ENCODE measurements at regions not wholly inside any gene's neighbourhood (a gene's known extent, or its start where the extent isn't known, plus 50 kb on each side); places are given as distances from the start of the nearest gene placed in this dataset.
"Not testable (repeated sequence)": the region's sequence is repeated elsewhere in the genome, so short reads cannot be mapped to it uniquely, and the experiment has no call there.

DNA sequence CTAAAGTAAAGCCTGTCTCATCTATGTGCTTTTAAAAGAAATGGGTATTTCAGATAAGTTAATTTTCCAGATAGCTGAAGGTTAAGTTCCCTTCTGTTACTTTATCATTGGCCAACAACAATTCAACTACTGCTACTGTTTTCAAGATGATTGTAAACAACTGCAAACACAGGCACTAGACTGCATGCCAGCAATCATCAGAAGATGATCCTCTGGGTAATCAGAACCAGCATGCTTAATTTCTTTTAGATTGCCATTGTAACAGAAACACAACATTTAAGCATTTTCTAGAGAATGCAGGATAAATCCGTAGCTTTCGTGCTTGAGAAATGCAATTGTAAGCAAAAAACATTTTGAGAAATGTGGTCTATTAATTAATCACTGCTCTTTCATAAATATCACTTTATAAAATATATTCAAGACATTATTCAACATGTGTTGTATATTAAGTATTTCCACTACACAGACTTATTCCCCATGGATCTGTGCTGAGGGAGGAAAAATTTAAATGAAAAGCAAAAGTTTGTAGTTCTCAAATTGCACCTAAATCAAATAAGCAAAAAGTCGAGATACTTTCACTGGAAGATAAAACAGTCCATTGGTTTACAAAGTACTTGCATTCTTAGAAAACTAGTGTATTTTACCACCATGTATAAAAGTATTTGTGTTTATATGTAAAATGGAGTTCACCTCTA lies 133.7 kb downstream of the ATL2 start:
- TF ChIP-seq, protein P1, sequence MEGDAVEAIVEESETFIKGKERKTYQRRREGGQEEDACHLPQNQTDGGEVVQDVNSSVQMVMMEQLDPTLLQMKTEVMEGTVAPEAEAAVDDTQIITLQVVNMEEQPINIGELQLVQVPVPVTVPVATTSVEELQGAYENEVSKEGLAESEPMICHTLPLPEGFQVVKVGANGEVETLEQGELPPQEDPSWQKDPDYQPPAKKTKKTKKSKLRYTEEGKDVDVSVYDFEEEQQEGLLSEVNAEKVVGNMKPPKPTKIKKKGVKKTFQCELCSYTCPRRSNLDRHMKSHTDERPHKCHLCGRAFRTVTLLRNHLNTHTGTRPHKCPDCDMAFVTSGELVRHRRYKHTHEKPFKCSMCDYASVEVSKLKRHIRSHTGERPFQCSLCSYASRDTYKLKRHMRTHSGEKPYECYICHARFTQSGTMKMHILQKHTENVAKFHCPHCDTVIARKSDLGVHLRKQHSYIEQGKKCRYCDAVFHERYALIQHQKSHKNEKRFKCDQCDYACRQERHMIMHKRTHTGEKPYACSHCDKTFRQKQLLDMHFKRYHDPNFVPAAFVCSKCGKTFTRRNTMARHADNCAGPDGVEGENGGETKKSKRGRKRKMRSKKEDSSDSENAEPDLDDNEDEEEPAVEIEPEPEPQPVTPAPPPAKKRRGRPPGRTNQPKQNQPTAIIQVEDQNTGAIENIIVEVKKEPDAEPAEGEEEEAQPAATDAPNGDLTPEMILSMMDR (IDR thresholded peaks at IDR 0.05): no peak
- TF ChIP-seq POLR2A (IDR thresholded peaks at IDR 0.05): no peak
- 42 to 65% (median 54%) methylated on average over 3 of the region's 3 CpGs for WGBS, 3 donors
- H3K4me3 ChIP-seq: no peak overlapping the region
- DNase-seq: no peak
- intact Hi-C loops (cut with DNase I): no loop called here
- peaks cover 2% of the 10 kb centered on the region for H3K4me1 ChIP-seq (ENCODE audit: insufficient read depth)
- H3K36me3 ChIP-seq: no peaks in the 10 kb centered on the region
- no peaks in the 10 kb centered on the region for H3K9me3 ChIP-seq
- H3K27ac ChIP-seq: no peak overlapping the region
- H3K27me3 ChIP-seq: no peaks in the 10 kb centered on the region

DNA sequence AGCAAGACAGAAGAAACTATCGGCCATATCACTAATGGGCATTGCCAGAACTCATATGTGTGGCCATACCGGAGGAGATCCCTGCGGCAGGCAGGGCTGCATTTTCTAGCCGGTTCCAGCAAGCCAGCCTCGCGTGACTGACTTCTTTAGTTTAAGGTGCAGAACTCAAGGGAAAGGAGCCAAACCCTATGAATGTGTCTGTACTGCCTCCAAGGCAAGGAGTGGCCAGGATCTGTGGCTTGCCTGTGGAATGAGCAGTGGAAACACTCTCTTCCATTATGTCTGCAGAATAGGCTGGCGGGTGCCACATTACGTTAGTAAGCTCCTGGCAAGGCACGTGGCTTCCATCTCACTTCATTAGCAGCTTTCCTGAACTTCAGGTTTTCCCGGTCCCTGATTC lies 137.6 kb downstream of the ATL2 start:
- H3K27me3 ChIP-seq: no peaks in the 10 kb centered on the region
- no peaks in the 10 kb centered on the region for H3K4me1 ChIP-seq (ENCODE audit: insufficient read depth)
- no peaks in the 10 kb centered on the region for H3K36me3 ChIP-seq
- no peak overlapping the region for H3K4me3 ChIP-seq
- intact Hi-C loops (cut with DNase I): no loop called here
- H3K27ac ChIP-seq: no peak overlapping the region
- 90% methylated on average over 10 of the region's 10 CpGs for WGBS, 3 donors
- TF ChIP-seq POLR2A (IDR thresholded peaks at IDR 0.05) (no peak), EP300 (IDR thresholded peaks at IDR 0.05) (no peak)
- TF ChIP-seq, protein P1 (IDR thresholded peaks at IDR 0.05): no peak
- no peaks in the 10 kb centered on the region for H3K9me3 ChIP-seq
- DNase-seq: no peak

DNA sequence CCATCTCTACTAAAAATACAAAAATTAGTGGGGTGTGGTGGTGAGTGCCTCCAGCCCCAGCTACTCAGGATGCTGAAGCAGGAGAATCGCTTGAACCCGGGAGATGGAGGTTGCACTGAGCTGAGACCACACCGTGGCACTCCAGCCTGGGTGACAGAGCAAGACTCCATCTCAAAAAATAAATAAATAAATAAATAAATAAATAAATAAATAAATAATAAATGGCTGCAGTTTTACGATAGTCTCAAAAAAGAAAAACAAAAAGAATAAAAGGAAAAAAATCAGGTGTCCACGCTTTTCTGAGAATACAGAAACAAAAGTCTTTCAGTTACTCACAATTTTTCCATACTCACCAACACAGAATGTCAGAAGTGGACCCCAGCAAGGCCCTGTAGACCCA lies 138.4 kb downstream of the ATL2 start:
- DNase-seq; intact Hi-C loops (cut with DNase I); H3K27ac ChIP-seq: not testable (repeated sequence)

DNA sequence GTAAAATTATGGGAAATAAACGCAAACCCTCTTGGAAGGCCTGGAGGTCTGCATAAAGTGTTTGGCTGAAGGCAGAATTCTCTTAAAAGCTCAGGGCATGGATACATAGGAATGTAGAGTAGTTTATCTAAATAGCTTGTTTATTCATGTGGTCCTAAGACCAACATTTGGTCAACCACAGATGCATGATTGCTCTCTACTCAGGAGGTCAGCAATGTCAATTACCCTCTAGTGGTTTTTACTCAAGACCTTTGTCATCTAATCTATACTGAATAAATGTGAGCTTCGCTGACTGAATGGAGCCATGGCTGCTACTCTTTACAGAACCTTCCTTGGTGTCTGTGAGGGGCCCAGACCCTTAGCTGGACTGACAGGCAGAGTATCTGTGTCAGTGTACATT lies 139.8 kb downstream of the ATL2 start:
- intact Hi-C loops (cut with DNase I): no loop called here
- WGBS, 3 donors: 95 to 99% (median 98%) methylated on average over 2 of the region's 2 CpGs
- H3K4me1 ChIP-seq (ENCODE audit: insufficient read depth): no peaks in the 10 kb centered on the region
- DNase-seq: no peak
- no peaks in the 10 kb centered on the region for H3K27me3 ChIP-seq
- no peaks in the 10 kb centered on the region for H3K36me3 ChIP-seq
- no peak overlapping the region for H3K4me3 ChIP-seq
- TF ChIP-seq POLR2A (IDR thresholded peaks at IDR 0.05) (no peak), EP300 (IDR thresholded peaks at IDR 0.05) (no peak)
- TF ChIP-seq, protein P1 (IDR thresholded peaks at IDR 0.05): no peak
- H3K9me3 ChIP-seq: no peaks in the 10 kb centered on the region
- no peak overlapping the region for H3K27ac ChIP-seq

More for the DNA sequence above, 138.4 kb downstream of the ATL2 start:
- H3K9me3 ChIP-seq; H3K27me3 ChIP-seq; H3K36me3 ChIP-seq; H3K4me3 ChIP-seq; H3K4me1 ChIP-seq (ENCODE audit: insufficient read depth): not testable (repeated sequence)
- whole genome bisulfite sequencing, 3 donors: 96 to 97% (median 96%) methylated on average over 5 of the region's 5 CpGs

DNA sequence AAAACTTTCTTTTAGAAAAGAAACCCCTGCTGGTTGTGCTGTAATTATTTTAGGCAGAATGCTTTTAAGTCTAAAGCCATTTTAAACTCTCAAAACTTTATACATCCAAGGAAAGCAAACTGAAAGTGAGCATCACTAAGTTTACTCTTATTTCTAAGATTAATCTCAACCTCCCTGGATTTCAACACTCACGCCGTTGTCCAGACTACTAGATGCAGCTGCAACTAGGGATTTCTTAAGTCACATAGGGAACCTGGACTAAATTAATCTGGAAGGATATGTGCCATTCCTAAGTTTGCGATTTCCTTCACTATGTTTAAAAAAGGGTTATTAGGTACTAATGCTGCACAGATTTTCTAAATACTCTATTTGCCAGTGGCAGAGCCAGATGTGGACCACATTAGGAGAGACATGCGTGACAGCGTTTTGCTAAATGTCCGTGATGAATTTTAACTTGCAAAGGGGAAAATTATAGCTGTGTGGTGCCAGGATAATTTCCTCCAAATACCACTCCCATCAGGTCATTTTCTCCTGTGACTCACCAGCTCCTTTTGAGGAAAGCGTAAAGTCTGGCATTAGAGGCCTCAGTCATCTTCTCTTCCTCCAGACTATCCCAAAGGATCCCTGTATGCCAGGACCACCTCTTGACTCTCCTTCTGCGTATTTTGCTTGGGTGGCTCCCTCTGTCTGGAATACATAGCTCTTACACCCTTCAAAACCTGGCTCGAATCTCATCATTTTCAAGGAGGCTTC lies 143.7 kb downstream of the ATL2 start:
- intact Hi-C loops (cut with DNase I): no loop called here
- H3K4me3 ChIP-seq: no peak overlapping the region
- no peaks in the 10 kb centered on the region for H3K36me3 ChIP-seq
- H3K27me3 ChIP-seq: no peaks in the 10 kb centered on the region
- no peak for TF ChIP-seq POLR2A (IDR thresholded peaks at IDR 0.05)
- no peak for TF ChIP-seq EP300 (IDR thresholded peaks at IDR 0.05)
- TF ChIP-seq, protein P1 (IDR thresholded peaks at IDR 0.05): no peak
- H3K27ac ChIP-seq: no peak overlapping the region
- H3K9me3 ChIP-seq: no peaks in the 10 kb centered on the region
- no peaks in the 10 kb centered on the region for H3K4me1 ChIP-seq (ENCODE audit: insufficient read depth)
- no peak for DNase-seq
- 64 to 87% (median 83%) methylated on average over 9 of the region's 9 CpGs for WGBS, 3 donors
